Stimulated activated CD8-positive, alpha-beta memory T cell treated with anti-CD3 and anti-CD28 coated beads, Interleukin-4, amount 100 ng/mL, for 48 hours (primary cell): ENCODE measurements at regions not wholly inside any gene's neighbourhood (a gene's known extent, or its start where the extent isn't known, plus 50 kb on each side); places are given as distances from the start of the nearest gene placed in this dataset.

Experiments
- DNase-seq: peaks from one replicate; pipeline ENCODE4 v3.0.0-alpha.2; 2020

GRCh38 chr10:21315645-21316220, 209.7 kb downstream of the SKIDA1 start:
- DNase-seq = no peak

DNA sequence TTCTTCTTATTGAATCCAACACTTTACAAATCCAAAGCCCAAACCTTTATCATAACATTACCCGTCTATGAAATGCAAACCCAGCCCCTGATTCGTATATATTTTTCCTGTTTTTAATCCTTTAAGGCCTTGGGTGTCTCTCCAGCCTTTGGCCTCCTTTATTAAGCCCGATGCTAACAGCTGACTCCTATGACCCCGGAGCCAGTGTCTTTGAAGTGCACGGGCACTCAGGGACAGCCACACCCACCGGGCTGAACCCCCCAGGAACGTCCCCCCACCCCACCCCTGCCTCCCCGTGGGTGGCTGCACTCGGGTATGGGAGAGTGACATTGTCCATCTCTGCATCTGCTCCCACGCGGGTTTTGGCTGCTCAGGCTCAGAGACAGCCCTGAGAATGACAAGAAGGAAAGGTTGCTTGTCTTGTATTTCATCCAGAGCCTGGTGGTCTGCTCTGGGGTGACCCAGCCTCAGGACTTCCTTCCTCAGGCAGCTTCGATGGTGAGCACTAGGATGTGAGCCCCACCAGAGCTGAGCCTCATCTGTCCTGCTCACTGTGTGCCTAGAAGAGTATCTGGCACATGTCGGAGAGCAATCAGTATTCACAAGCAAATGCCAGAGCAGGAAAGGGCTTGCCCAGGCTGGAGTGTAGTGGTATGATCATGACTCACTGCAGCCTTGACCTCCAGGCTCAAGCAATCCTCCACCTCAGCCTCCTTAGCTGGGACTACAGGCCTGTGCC, 210.4 kb downstream of the SKIDA1 start:
- no peak for DNase-seq

DNA sequence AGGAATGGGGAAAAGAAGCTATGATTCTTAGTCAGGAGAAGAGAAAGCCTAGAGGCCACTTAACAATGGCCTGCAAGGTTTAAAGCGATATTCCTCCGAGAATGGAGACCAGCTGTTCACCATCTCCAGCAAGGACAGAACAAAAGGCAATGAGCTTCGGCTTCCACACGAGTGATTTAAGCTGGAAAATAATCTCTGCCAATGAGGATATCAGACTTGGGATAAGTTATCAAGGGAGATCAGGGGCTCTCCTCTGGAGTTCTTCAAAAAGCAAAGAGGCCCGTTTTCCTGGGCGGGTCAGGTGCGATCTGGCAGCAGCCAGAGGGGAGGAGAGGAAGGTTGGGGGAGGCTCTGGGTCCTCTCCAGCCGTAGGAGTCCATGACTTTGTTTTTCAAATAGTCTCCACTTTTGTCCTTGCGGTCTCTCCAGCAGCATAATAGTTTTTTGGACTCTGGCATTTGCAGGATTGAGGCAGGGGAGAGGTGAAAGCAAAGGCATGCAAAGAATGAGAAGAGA, 211.3 kb downstream of the SKIDA1 start:
- DNase-seq = no peak

DNA sequence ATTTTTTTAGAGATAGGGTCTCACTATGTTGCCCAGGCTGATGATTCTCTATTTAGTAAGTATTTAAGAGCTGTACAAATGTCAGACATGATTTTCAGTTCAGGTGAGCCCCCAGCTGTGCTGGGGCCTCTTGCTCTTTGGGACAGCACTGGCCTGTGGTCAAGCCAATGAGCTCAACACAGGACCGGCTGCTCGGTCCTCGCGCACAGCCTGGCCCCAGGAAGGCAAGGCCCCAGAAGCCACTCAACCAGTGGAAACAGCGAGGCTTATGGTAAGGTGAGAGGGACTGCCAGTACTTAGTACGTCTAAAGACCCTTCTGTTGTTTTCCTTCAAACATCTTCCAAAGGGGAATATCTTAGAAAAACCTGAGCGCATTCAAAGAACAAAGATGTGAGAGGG, 211.8 kb downstream of the SKIDA1 start:
- DNase-seq = no peak

DNA sequence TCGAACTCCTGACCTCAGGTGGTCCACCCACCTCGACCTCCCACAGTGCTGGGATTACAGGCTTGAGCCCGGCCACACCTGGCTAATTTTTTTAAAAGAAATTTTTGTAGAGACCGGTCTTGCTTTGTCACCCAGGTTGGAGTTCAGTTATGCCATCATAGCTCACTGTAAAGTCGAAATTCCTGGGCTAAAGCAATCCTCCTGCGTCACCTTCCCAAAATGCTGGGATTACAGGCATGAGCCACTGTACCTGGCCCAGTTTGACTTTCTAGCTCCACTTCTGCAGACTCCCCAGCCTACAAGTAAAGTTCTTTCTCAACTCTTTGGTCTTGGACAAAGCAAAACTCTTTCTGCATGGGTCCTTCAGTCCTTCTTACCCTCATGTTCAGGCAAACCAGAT, 214.1 kb downstream of the SKIDA1 start:
- DNase-seq = no peak

DNA sequence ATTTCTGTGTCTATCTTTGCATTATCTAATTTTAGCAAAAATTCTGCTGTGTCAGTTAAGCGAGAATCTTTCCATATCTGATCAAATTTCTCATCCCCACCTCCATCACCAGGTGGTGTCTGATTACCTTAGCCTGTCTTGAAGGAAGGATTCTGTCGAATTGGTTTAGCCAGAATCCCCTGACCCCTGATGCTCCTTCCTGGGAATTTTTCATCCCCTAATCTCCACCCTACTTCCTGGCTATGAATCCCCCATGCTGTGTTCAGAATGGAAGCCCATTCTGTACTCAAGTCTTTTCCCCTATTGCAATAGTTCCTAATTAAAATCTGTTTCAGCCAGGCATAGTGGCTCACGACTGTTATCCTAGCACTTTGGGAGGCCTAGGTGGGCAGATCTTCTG, 216.1 kb downstream of the SKIDA1 start:
- DNase-seq = no peak

GRCh38 chr10:21308946-21309345, 216.5 kb downstream of the SKIDA1 start:
- DNase-seq = no peak

GRCh38 chr10:21308018-21308417, 217.5 kb downstream of the SKIDA1 start:
- DNase-seq = no peak

DNA sequence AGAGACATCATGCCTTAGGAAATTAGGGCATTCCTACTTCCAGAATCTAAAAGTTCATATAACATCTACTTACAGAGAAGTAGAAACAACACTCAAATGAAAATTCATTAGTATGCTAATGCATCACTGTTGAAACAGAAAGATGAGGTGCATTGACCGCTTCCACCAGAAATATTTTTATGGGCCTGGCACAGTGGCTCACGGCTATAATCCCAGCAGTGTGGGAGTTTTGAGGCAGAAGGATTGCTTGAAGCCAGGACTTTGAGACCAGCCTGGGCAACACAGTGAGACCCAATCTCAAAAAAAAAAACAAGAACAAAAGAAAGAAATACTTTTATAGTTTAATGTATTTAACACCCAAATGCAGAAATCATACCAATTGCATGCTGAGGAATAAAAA, 220.9 kb downstream of the SKIDA1 start:
- DNase-seq = no peak

- no peak for DNase-seq
Measured at GRCh38 chr10:21304198-21304597, 221.3 kb downstream of the SKIDA1 start.

DNA sequence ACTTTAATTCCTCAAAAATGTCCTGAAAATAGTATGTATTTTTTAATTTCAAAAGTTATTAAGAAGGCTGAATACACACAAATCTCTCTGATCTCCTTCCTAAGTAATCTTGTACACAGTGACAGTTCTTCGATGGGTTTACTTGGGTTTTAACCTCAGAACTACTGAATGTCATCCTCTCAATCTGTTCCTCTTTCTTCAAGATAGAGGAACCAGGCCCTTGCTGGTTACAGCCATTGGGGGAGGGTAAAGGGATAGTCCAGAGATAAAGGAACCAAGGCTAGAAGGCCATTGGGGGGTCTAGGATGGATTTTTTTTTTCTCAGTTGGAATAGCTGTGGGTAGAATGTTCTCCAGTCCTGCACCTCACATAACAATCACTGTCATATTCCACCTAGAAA, 224.9 kb downstream of the SKIDA1 start:
- no peak for DNase-seq

DNA sequence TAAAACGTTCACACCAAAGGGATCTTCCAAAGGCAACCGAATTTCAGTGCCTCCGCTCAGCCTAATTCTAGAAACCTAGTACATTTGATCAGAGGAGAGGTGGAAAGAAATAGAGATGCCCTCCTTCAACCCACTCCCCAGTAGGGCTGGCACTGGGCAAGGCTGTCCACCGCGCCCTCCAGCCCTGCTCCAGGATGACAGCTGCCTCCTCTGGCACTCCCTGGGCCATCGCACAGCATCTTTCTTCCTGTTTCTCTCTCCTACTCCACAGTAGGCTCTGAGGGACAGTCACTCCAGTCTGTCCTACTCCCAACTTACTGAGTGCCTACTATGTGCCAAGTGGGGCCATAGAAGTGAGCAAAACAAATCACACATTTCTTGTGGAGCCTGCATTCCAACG, 226.2 kb downstream of the SKIDA1 start:
- no peak for DNase-seq

DNA sequence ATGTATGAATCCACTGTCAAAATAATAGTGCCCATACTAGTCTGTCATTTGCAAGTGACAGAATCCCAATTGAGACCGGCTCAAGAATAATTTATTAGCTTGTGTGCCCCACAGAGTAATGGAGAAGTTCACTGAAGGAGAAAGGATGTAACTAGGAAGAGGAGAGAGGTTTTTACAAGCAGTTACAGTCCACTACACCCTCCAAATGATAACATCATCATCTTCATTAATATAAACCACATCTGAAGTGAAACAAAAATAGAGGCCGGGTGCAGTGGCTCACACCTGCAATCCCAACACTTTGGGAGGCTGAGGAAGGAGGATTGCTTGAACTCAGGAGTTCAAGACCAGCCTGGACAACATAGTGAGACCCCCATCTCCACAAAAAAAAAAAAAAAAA, 226.8 kb downstream of the SKIDA1 start:
- no peak for DNase-seq

GRCh38 chr10:21297603-21298383, 227.7 kb downstream of the SKIDA1 start:
- no peak for DNase-seq

DNA sequence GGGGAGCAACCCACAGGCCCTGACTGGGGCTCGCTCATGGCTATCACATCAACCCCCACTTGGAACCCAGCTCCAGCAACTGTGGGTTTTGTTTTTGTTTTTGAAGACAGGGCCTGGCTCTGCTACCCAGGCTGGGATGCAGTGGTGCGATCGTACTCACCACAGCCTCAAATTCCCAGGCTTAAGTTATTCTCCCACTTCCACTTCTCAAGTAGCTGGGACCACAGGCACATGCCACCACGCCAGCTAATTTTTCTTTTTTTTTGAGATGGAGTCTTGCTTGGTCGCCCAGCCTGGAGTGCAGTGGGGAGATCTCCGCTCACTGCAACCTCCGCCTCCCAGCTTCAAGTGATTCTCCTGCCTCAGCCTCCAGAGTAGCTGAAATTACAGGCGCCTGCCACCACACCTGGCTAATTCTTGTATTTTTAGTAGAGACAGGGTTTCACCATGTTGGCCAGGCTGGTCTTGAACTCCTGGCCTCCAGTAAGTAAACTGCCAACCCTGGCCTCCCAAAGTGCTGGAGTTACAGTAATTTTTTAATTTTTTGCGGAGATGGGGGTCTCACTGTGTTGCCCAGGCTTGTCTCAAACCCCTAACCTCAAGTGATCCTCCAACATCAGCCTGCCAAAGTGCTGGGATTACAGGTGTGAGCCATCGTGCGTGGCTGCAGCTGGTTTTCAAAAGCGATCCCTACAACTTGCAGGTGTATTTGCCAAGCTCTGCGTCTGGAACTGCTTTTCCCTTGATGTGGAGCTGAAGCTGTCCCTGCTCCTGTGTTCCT, 228.7 kb downstream of the SKIDA1 start:
- no peak for DNase-seq

GRCh38 chr10:21293518-21294356, 231.7 kb downstream of the SKIDA1 start:
- no peak for DNase-seq

- no peak for DNase-seq
Measured at GRCh38 chr10:21292763-21293517, 232.5 kb downstream of the SKIDA1 start.

DNA sequence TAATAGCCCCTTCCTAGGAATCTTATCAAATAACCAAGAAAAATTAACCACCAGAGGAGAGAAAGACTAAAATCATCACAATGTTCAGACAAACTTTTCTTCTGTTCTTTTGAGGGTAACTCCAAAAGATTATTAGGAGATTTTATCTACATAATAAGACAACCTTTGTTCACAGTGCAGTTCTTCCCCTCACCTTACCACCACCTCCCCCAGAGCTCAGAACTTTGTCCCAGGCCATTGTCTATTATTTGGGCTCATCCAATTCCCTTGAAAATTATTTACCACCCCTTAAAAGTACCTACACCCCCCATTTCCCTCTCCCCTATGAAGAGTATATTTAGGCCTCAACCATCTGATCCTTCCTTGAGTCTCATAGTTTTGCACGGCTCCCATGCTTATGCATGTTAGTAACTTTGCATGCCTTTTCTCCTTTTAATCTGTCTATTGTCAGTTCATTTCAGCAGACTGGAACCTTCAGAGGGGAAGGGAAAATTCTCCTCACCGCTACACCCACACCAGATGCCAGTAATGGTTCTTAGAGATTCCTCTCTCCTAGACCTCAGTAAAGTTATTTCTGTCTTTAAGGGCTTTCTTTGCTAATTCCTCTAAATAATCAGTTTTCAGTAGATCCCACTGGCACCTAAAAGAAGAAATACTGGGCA, 234.9 kb downstream of the SKIDA1 start:
- DNase-seq = no peak

GRCh38 chr10:21289961-21290360, 235.5 kb downstream of the SKIDA1 start:
- DNase-seq = no peak

DNA sequence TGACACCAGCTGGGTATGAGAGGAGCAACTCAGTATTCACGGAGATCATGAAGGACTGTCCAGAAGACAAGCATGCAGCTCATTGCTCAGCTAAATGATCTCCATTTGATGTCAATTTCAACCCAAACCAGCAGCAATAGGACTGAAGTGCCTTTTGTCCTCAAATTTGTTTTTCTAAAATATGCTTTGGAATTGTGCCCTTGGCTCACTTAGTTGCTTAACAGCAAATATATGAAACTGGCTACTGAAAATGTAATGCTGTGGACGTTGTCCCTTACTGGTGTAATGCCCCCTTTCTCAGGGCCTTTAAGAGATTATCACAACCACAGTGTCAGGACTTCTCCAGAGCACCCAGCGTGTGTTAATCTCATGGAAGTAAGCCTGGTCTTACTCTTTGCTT, 236.2 kb downstream of the SKIDA1 start:
- no peak for DNase-seq
